HG03025 (cell line): ENCODE measurements at regions not wholly inside any gene's neighbourhood (a gene's known extent, or its start where the extent isn't known, plus 50 kb on each side); places are given as distances from the start of the nearest gene placed in this dataset.

Experiments
- ATAC-seq: cut with Tn5 transposase; IDR thresholded peaks from one replicate; pipeline ENCODE4 v1.9.1; 2021; ENCODE audit warnings: mild to moderate bottlenecking, moderate library complexity; ENCODE audit not compliant: unreplicated experiment, low FRiP score

DNA sequence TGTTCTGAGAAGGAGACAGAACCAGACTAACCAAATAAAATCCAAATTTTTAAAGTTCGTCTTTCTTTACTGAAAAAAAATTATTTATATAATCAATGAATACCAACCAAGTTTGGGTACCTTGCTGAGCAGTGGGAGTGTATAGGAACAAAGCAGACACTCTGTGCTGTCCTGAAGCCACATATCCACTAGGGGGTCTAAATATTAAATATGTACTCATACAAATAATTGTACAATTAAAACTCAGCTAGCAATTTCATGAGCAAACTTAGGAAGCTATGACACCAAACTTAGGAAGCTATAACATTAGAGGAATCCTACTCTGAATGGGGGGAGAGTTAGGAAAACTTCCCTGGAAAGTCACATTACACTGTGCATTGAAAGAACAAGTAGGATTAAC lies 582.0 kb upstream of the EPHA5 start:
- no peak for ATAC-seq

- no peak for ATAC-seq
Measured at GRCh38 chr4:66246643-66247042, 576.4 kb upstream of the EPHA5 start.

DNA sequence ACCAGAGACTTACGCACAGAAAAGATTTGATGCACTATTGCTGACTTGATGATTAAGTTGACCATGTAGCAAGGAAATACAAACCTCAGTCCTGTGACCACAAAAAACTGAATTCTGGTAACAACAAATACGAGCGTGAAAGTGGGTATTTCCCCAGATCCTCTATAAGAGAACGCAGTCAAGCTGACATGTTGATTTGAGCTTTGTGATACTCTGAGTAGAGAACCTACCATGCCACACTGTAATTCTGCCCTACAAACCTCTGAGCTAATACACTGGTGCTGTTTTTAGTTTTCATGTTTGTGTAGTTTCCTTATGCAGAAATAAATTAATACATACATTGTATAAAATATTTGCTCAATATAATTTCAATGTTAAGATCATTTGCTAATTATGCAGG lies 565.6 kb upstream of the EPHA5 start:
- ATAC-seq, result no peak

DNA sequence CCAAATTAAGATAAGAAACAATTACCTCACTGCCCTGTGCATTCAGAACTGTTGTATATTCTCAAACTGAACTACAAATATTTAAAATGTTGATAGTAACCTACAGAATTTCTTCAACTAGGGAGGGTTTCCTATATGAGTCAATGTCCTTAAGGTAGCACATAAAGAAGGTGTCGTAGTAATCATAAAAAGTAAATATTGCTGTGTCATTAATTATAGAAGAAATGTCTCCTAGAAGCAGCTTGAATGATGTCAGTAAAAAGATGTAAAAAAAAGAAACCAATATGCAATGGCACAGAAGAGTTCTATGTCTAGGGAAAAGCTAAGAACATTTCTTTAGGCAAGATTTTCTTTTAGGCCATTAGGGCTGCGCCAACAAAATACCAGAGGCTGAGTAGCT lies 559.6 kb upstream of the EPHA5 start:
- no peak for ATAC-seq

DNA sequence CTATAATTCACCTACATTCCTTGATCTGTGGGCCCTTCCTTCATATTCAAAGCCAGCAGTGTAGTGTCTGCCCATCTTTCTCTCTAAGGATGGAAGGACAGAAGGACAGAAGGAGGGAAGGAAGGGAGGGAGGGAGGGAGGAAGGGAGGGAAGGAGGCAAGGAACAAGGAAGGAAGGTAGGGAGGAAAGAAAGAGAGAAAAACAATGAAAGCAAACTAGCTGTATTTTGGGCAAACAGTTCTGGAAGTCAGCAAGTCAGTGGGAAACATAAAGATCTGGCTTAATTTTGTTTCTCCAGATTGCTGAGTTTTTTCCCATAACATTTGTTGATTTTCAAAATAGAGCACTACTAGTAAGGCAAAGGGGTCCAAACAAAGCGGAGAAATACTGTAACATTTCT lies 555.2 kb upstream of the EPHA5 start:
- no peak for ATAC-seq

GRCh38 chr4:66223068-66223703 lies 552.9 kb upstream of the EPHA5 start:
- no peak for ATAC-seq

DNA sequence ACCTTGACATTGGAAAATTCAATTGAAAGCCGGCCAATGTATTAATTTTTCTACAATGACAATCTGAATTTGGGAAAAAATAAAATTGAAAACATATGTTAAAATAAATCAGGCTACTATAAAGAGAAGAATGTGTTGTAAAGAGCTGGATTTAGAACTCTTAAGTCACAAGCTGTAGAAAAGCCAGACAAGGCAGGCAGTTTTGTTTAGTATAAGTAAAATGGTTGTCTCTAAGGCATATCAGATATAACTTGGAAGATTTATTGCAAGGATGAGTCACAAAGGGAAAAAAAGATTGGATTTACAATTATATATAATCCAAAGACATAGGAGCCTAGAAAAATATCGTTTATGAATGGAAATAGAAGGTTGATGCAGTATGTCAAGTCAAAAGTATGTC lies 549.1 kb upstream of the EPHA5 start:
- ATAC-seq, result no peak

DNA sequence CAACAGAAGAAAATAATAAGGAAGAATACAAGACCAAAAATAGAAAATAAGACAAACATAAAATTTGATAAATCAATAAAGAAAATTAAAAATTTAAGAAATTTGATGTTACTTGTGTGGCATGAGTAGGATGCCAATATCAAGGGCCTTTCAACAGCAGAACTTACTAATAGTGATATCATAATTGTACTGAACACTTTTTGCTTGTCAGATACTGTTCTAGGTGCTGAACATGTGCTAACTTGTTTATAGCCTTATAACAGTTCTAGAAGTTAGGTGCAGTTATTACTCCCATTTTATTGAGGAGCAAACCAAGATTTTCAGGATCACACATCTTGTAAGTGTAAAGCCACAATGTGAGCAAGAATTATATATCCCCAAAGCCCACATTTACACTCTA lies 546.0 kb upstream of the EPHA5 start:
- ATAC-seq, result no peak

- no peak for ATAC-seq
Measured at GRCh38 chr4:66212489-66212888, 542.2 kb upstream of the EPHA5 start.

DNA sequence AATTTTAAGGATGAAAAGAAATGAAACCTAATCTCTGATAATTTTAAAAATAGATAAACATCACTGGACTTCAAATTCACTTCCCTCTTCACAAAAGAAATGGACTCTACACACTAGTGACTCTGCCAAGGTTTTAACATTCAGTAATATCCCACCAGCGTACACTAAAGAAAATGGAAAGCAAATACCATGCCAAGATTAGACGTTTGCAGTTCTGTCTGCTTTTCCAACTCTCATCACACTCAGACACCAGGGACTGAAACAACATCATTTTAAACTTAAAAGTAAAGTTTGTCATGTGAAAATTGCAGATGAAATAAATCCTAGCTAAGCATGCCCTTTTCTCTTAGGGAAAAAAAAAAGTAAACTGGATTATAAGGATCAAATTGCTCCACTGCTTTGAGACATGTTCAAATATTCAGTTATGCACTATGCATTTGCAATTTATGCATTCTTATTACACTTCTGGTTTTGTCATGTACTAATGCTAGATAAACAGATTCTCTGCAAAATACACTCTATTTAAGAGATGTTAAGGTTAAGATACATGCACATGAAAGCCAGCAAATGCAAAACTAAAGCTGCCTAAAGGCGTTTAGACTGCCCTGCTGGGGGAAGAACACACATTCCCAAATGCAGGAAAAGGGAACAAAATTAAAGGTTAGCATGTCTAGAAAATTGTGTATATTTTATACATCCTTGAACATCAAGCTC lies 534.4 kb upstream of the EPHA5 start:
- no peak for ATAC-seq

DNA sequence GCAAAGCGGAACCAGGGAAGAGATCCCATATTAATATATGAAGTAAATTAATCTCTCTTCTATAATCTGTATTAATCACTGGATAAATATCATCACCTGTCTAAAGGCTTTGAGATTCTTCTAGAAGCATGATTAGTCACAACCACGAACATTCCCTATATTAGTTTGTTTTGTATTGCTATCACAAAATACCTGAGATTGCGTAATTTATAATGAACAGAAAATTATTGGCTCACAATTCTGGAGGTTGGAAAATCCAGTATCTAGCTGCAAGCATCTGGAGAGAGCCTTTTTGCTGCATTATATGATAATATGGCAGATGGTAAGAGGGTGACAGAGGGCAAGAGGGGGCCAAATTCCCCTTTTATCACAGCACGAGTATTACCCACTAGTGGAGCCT lies 532.6 kb upstream of the EPHA5 start:
- no peak for ATAC-seq

DNA sequence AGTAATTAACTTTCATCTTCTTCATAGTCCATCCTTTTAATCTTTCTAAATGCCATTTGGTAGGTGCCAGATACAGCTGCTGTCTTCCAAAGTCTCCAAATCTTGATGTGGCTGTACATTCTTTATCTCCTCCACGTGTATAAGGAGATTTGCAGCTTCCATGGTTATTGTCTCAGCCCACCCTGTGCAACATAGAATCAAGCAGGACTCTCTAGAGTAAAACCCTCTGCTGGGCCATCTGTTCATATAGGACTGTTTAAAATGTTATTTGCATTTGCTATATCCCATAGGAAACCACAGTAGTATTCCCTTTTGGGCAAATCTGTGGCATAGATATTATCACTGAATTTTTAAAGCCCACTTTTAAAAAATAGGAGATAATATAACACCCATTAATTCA lies 527.2 kb upstream of the EPHA5 start:
- no peak for ATAC-seq

DNA sequence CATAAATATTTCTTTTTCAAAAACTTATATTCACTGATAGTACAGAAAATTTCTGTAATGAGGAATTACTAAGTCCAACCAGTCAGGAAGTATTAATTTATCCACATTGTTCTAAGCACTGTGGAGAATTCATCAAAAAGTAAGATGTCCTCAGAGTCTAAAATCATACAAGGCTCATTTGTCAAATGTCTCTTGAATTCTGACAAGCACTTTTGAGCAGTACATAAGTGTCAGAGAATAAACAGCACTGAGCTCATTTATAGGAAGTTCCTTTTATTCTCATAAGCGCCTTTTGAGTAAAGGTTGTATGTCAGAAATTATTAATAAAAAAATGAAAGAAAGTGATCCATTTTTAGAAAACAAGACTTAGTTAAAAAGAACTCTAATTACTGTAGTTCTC lies 523.2 kb upstream of the EPHA5 start:
- ATAC-seq, result no peak

GRCh38 chr4:66187175-66187720 lies 517.0 kb upstream of the EPHA5 start:
- no peak for ATAC-seq

GRCh38 chr4:66186095-66186494 lies 515.8 kb upstream of the EPHA5 start:
- ATAC-seq, result no peak

GRCh38 chr4:66182636-66183035 lies 512.3 kb upstream of the EPHA5 start:
- ATAC-seq, result no peak

DNA sequence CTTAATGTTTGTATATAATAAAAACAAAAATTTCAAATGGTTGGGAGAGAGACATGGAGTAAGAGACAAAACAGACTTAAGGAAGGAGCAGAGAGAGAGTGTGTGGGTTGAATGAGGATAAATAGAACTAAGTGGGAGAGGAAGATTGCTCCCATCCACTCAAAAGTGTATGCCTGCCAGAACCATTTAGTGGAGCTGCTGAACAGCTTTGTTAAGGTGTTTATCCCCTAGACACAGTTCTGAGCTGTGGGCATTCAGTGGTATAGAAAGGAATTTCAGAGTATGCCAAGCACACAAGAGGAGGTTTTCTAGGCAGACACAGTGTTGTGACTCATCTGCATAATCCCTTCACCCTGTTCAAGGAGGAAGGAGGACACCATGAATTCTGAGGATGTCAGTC lies 508.6 kb upstream of the EPHA5 start:
- ATAC-seq, result no peak

DNA sequence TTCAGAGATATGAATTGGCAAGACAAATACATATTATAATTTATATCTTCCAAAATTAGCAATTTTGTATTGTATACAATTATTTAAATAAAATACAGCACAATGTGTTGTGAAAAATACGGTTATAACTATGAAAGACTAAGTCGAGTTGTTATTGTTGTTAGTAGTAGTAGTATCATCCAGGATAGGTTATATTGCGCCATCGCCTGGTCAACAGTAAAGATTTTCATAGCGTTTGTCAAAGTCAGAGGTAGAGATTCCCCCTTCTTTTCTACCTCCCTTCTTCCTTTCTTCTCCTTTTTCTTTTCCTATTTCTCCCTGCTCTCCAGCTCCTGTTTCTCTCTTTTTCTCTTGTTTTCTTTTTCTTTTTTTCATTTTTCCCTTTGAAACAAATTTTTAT lies 499.1 kb upstream of the EPHA5 start:
- no peak for ATAC-seq

- ATAC-seq, result no peak
Measured at GRCh38 chr4:66164869-66165268, 494.6 kb upstream of the EPHA5 start.

- no peak for ATAC-seq
Measured at GRCh38 chr4:66160606-66161005, 490.3 kb upstream of the EPHA5 start.

DNA sequence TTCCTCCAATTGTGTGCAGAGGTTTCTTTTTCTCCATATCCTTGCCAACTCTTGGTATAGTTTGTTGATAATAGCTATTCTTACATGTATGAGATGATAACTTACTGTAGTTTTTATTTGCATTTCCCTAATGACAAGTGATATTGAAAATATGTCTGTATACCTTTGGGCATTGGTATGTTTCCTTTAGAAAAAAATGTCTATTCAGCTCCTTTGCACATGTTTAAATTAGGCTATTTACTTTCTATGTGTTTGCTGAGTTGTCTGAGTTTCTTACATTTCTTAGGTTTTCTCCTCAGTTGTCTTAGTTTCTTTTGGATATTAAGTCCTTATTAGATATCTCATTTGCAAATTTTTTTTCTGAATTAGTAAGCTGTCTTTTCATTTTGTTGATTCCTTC lies 487.3 kb upstream of the EPHA5 start:
- no peak for ATAC-seq

DNA sequence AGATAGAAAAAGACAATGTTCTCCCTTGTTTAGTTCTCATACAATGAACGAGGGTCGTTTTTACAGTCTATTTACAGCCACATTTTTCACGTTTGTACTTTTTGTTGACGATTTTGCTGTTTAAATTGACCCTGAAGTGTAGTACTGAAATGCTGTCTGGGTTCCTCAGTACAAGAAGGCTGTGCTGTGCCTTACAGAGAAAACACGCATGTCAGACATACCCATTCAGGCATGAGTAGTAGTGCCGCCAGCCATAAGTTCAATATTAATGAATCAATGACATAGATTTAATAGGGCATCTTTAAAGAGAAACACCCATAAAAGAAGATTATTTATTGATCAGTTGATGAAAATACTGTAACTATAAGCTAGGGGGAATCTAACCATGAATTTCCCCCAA lies 459.8 kb upstream of the EPHA5 start:
- no peak for ATAC-seq
